ENCODE measurements at regions not wholly inside any gene's neighbourhood (a gene's known extent, or its start where the extent isn't known, plus 50 kb on each side); places are given as distances from the start of the nearest gene placed in this dataset.

- TF ChIP-seq, protein P1, sequence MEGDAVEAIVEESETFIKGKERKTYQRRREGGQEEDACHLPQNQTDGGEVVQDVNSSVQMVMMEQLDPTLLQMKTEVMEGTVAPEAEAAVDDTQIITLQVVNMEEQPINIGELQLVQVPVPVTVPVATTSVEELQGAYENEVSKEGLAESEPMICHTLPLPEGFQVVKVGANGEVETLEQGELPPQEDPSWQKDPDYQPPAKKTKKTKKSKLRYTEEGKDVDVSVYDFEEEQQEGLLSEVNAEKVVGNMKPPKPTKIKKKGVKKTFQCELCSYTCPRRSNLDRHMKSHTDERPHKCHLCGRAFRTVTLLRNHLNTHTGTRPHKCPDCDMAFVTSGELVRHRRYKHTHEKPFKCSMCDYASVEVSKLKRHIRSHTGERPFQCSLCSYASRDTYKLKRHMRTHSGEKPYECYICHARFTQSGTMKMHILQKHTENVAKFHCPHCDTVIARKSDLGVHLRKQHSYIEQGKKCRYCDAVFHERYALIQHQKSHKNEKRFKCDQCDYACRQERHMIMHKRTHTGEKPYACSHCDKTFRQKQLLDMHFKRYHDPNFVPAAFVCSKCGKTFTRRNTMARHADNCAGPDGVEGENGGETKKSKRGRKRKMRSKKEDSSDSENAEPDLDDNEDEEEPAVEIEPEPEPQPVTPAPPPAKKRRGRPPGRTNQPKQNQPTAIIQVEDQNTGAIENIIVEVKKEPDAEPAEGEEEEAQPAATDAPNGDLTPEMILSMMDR (IDR thresholded peaks at IDR 0.05): no peak
- no peak for TF ChIP-seq POLR2A (IDR thresholded peaks at IDR 0.05)
Measured at GRCh38 chr17:73742948-73743381, 98.7 kb upstream of the SDK2 start.
